22Rv1 (cell line): ENCODE measurements at regions not wholly inside any gene's neighbourhood (a gene's known extent, or its start where the extent isn't known, plus 50 kb on each side); places are given as distances from the start of the nearest gene placed in this dataset.

ENCODE experiments used
- ZFX ChIP-seq: fragments of 450-650 bp; IDR thresholded peaks from 2 replicates; pipeline ENCODE4 v1.6.1; 2017; ENCODE audit warnings: antibody characterized with exemption, borderline replicate concordance
- TF ChIP-seq, protein P1 (sequence below): fragments of 450-650 bp; IDR thresholded peaks from 2 replicates; pipeline ENCODE4 v1.5.1; 2017; ENCODE audit warnings: mild to moderate bottlenecking

DNA sequence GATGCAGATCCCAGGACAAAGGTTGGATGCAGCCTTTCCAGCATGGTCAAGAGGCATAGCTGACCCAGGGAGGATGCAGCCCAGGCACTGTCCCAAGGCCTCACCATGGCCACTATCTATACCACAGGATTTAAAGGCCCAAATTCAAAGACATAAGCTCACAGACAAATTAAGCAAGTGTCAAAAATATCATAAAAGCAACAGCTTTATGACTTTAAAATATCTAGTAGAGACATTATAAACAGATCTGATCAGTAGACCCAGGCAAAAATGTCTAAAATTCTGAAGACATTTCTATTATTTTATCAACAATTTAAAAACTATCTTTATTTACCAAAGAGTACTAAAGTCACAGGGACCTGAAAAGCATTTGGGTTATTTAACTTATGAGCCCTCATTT lies 373.5 kb downstream of the CDC5L start:
- TF ChIP-seq, protein P1, sequence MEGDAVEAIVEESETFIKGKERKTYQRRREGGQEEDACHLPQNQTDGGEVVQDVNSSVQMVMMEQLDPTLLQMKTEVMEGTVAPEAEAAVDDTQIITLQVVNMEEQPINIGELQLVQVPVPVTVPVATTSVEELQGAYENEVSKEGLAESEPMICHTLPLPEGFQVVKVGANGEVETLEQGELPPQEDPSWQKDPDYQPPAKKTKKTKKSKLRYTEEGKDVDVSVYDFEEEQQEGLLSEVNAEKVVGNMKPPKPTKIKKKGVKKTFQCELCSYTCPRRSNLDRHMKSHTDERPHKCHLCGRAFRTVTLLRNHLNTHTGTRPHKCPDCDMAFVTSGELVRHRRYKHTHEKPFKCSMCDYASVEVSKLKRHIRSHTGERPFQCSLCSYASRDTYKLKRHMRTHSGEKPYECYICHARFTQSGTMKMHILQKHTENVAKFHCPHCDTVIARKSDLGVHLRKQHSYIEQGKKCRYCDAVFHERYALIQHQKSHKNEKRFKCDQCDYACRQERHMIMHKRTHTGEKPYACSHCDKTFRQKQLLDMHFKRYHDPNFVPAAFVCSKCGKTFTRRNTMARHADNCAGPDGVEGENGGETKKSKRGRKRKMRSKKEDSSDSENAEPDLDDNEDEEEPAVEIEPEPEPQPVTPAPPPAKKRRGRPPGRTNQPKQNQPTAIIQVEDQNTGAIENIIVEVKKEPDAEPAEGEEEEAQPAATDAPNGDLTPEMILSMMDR: no peak
- TF ChIP-seq ZFX: no peak
